SH-SY5Y (cell line): ENCODE measurements at regions not wholly inside any gene's neighbourhood (a gene's known extent, or its start where the extent isn't known, plus 50 kb on each side); places are given as distances from the start of the nearest gene placed in this dataset.
A peak's percentile ranks its signal among the peaks of the same experiment; 100 is the strongest.

Experiments used
- GATA2 ChIP-seq: IDR thresholded peaks from 2 replicates; pipeline ENCODE4 v1.6.1; 2011; ENCODE audit warnings: mild to moderate bottlenecking, low read depth, low read length
- GATA3 ChIP-seq: IDR thresholded peaks from 2 replicates; pipeline ENCODE4 v1.6.1; 2011; ENCODE audit warnings: low read depth, mild to moderate bottlenecking, low read length, moderate library complexity

- TF ChIP-seq GATA3, result no peak
Measured at GRCh38 chr1:42040159-42040558, 113.1 kb upstream of the GUCA2B start.

GRCh38 chr1:42038261-42038660, 114.9 kb upstream of the GUCA2B start:
- TF ChIP-seq GATA2 (no peak), GATA3 (no peak)

- TF ChIP-seq GATA3 (no peak), GATA2 (no peak)
Measured at GRCh38 chr1:42037586-42037985, 115.6 kb upstream of the GUCA2B start.

GRCh38 chr1:42037161-42037560, 116.0 kb upstream of the GUCA2B start:
- TF ChIP-seq GATA2 (no peak), GATA3 (no peak)

GRCh38 chr1:42035830-42036604, 117.2 kb upstream of the GUCA2B start:
- peak; percentile 52 for TF ChIP-seq GATA2
- no peak for TF ChIP-seq GATA3

GRCh38 chr1:42035205-42035829, 116.6 kb upstream of the HIVEP3 start:
- no peak for TF ChIP-seq GATA3

GRCh38 chr1:42034426-42034825, 115.7 kb upstream of the HIVEP3 start:
- TF ChIP-seq GATA3 (no peak), GATA2 (no peak)

- TF ChIP-seq GATA3 (no peak), GATA2 (no peak)
Measured at GRCh38 chr1:42033629-42034028, 114.9 kb upstream of the HIVEP3 start.

- no peak for TF ChIP-seq GATA3
- no peak for TF ChIP-seq GATA2
Measured at GRCh38 chr1:42017730-42018129, 99.0 kb upstream of the HIVEP3 start.

- no peak for TF ChIP-seq GATA3
- TF ChIP-seq GATA2, result no peak
Measured at GRCh38 chr1:42017259-42017658, 98.5 kb upstream of the HIVEP3 start.

GRCh38 chr1:42014823-42015222, 96.1 kb upstream of the HIVEP3 start:
- TF ChIP-seq GATA3, result no peak
- no peak for TF ChIP-seq GATA2

- TF ChIP-seq GATA3 (no peak), GATA2 (no peak)
Measured at GRCh38 chr1:42013881-42014470, 95.3 kb upstream of the HIVEP3 start.

GRCh38 chr1:42012852-42013251, 94.1 kb upstream of the HIVEP3 start:
- no peak for TF ChIP-seq GATA2

GRCh38 chr1:42010381-42010780, 91.7 kb upstream of the HIVEP3 start:
- TF ChIP-seq GATA3 (no peak), GATA2 (no peak)

GRCh38 chr1:42008264-42008663, 89.5 kb upstream of the HIVEP3 start:
- TF ChIP-seq GATA3 (no peak), GATA2 (no peak)

GRCh38 chr1:42006836-42007235, 88.1 kb upstream of the HIVEP3 start:
- TF ChIP-seq GATA2, result no peak
- TF ChIP-seq GATA3, result no peak
